NT2/D1 (cell line): ENCODE measurements at regions not wholly inside any gene's neighbourhood (a gene's known extent, or its start where the extent isn't known, plus 50 kb on each side); places are given as distances from the start of the nearest gene placed in this dataset.

Experiments used
- DNase-seq: peaks from one replicate; pipeline ENCODE4 v3.0.0-alpha.2; 2011; ENCODE audit warnings: low read depth, low spot score
- H3K27me3 ChIP-seq: 2 replicates; pipeline ENCODE4 v1.6.0; 2011; ENCODE audit warnings: mild to moderate bottlenecking; ENCODE audit not compliant: insufficient read length, insufficient read depth
- H3K36me3 ChIP-seq: 2 replicates; pipeline ENCODE4 v1.6.1; 2011; ENCODE audit warnings: mild to moderate bottlenecking, low read length, mixed read lengths; ENCODE audit not compliant: insufficient read depth, insufficient read length
- H3K4me1 ChIP-seq: 2 replicates; pipeline ENCODE4 v1.5.1; 2011; ENCODE audit not compliant: insufficient read depth, insufficient read length
- H3K4me3 ChIP-seq: 2 replicates; pipeline ENCODE4 v1.5.1; 2011; ENCODE audit warnings: low read depth; ENCODE audit not compliant: insufficient read length
- H3K9ac ChIP-seq: 2 replicates; pipeline ENCODE4 v1.6.0; 2011; ENCODE audit warnings: low read depth; ENCODE audit not compliant: insufficient read length
- H3K9me3 ChIP-seq: 2 replicates; pipeline ENCODE4 v1.5.1; 2011; ENCODE audit warnings: mild to moderate bottlenecking, low read length; ENCODE audit not compliant: insufficient read depth
- SUZ12 ChIP-seq: IDR thresholded peaks from 2 replicates; pipeline ENCODE4 v1.6.1; 2011; ENCODE audit not compliant: insufficient read length, insufficient read depth; ENCODE audit errors: extremely low read depth
- YY1 ChIP-seq: IDR thresholded peaks from 2 replicates; pipeline ENCODE4 v1.6.1; 2011; ENCODE audit not compliant: insufficient read length, insufficient read depth
- ZNF274 ChIP-seq: IDR thresholded peaks from 2 replicates; pipeline ENCODE4 v1.6.1; 2011; ENCODE audit warnings: mild to moderate bottlenecking, low read depth, low read length

DNA sequence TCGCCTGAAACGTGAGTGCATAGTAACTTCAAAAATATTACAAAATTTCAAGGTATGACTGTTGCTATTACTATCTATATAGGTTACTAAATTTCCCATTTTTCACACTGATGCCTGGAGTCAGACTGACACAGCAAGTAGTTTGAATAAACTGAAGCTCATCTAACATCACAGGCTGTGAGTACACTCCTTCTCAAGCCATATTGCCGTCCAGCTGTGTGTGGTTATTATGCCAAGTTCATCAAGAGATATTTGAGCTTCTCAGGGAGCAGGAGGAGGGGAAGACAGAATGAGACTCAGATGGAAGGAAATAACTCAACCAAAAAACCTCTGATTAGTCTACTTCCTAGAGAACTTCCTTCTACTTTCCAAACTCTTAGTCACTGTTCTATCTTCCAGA, 473.9 kb downstream of the TOX3 start:
- no peak for TF ChIP-seq ZNF274
- TF ChIP-seq YY1: no peak
- no peak for TF ChIP-seq SUZ12
- Histone ChIP-seq H3K27me3 (no peaks in the 10 kb centered on the region), H3K9me3 (no peaks in the 10 kb centered on the region), H3K4me3 (no peak overlapping the region), H3K36me3 (no peaks in the 10 kb centered on the region), H3K4me1 (no peaks in the 10 kb centered on the region), H3K9ac (no peak overlapping the region)
- no peak for DNase-seq

DNA sequence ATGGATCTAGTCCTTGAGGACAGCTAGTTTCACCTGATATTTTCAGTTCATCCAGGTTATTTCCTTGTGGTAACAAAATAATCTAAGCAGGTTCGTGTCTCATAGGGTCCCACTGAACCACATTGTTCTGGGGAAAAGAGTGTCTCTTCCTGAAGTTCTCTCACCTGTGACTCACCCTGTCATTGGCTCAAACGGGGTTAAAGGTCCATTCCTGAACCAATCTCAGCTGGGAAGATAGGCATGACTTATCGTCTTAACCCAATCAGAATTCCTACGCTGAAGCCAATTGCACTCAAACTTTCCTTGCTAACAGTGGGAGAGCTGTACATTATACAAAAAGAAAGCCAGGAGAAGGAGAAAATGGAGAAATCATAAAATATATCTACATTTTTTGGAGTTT, 475.8 kb downstream of the TOX3 start:
- Histone ChIP-seq H3K9me3 (no peaks in the 10 kb centered on the region), H3K27me3 (no peaks in the 10 kb centered on the region), H3K9ac (no peak overlapping the region), H3K36me3 (no peaks in the 10 kb centered on the region), H3K4me3 (no peak overlapping the region), H3K4me1 (no peaks in the 10 kb centered on the region)
- DNase-seq: no peak
- TF ChIP-seq SUZ12: no peak
- no peak for TF ChIP-seq ZNF274
- TF ChIP-seq YY1: no peak

DNA sequence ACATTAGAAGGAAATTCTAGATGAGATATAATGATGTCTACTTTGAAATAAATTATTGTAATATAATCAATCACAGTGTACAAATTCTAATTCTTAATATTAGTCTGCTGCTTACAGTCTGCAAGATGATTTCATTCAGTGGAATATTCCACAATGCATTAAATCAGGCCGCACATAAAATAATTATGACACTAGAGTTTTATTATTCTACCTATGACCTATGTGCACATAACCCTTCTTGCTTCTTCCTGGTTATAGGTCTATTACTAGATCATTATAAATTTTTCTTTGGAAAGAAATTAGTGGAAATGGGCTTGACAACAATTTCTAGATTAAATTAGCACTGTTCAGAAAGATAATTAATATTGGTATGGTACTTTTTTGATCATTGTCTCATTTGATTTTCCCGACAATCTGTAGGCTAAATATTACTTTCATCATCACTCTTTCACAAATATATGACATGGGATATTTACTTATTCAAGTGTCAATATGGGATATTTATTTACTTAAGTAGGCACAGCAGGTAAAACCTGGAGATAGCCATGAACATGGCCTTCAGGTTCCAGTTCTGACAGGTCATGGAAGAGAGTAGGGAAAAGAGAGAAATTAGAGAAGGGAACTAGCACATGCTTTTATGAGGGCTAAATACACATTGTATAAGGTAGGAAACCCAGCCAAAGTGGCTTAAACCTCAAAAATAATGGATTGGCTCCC, 476.4 kb downstream of the TOX3 start:
- no peaks in the 10 kb centered on the region for H3K27me3 ChIP-seq
- DNase-seq: no peak
- TF ChIP-seq SUZ12 (no peak), ZNF274 (no peak), YY1 (no peak)

DNA sequence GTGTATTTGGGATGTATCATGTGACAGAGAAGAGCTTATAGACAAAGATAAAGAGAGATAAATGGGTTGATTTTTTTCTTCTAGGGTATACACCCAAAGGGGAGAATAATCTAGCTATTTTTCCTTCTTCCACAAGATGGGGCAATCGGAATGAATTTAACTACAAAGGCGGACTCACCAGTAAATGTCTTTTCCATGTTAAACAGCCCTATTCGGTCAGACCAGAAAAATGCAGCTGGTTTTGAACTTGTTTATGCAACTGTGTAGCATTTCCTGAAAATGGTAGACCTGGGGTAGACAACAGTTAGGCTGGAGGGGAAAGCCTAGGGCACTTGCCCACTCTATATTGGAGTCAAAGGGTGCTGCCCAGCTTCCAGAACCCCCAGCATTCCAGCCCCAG, 477.1 kb downstream of the TOX3 start:
- H3K27me3 ChIP-seq: no peaks in the 10 kb centered on the region
- DNase-seq: peak; percentile 23
- peaks cover 7% of the 10 kb centered on the region; the same call in 1 of the 2 replicates for H3K9me3 ChIP-seq
- H3K4me1 ChIP-seq: no peaks in the 10 kb centered on the region
- H3K9ac ChIP-seq: no peak overlapping the region
- TF ChIP-seq ZNF274 (no peak), SUZ12 (no peak), YY1 (no peak)
- H3K4me3 ChIP-seq: no peak overlapping the region
- no peaks in the 10 kb centered on the region for H3K36me3 ChIP-seq

More for the DNA sequence above, 476.4 kb downstream of the TOX3 start:
- H3K9me3 ChIP-seq: peaks cover under 1% of the 10 kb centered on the region; the same call in 1 of the 2 replicates
- no peak overlapping the region for H3K4me3 ChIP-seq
- H3K4me1 ChIP-seq: no peaks in the 10 kb centered on the region
- no peaks in the 10 kb centered on the region for H3K36me3 ChIP-seq
- H3K9ac ChIP-seq: no peak overlapping the region

DNA sequence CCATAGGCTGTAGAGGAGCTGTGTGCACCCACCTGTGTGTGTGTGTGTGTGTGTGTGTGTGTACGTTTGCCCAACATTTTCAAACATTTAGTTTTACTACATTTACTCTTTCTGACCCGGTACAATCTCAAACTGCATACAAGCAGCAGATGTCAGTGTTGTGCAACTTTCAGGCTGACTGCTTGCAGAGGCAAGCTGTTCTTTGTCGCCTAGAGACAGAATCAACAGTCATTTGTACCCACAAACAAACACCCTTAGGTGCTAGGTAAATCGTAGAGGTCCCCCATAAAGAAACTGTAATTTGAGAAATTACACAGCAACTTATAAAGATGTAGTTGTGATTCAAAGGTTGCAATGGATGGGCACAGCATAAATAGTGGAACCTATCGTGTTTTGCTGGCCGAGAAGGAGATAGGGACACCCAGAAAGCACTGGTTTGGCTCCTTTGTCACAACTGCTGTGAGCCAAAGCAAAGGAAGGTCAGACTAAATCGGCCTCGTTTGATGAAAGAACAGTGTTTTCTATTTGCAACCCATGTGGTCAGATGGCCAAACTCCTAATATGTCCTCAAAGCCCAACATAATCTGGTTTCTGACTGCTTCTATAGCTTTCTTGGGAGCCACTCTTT, 478.4 kb downstream of the TOX3 start:
- no peaks in the 10 kb centered on the region for H3K36me3 ChIP-seq
- TF ChIP-seq YY1 (no peak), SUZ12 (no peak), ZNF274 (no peak)
- no peak overlapping the region for H3K4me3 ChIP-seq
- H3K9me3 ChIP-seq: peaks cover 11% of the 10 kb centered on the region; the same call in 1 of the 2 replicates
- no peaks in the 10 kb centered on the region for H3K4me1 ChIP-seq
- DNase-seq: peak; percentile 42
- no peaks in the 10 kb centered on the region for H3K27me3 ChIP-seq
- no peak overlapping the region for H3K9ac ChIP-seq

DNA sequence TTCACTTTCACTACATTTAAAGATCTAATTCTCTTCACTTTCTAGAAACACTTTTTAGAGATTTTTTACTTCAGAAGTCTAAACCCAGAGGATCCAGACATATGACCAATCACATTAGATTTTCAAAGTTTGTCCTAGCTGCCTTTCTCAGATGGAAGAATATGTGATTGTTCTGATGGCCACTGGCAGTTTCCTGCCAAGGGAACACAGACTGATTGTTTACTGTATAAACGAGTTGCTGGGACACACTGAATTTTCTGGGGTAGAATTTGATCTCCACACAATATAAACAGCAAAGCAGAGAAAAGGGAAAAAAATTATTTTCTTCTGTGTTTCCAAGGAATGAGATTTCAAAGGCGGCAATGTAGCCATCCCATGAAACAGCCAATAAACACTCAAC, 480.0 kb downstream of the TOX3 start:
- Histone ChIP-seq H3K4me3 (no peak overlapping the region), H3K27me3 (no peaks in the 10 kb centered on the region), H3K9ac (no peak overlapping the region), H3K9me3 (peaks cover 11% of the 10 kb centered on the region; the same call in 1 of the 2 replicates), H3K36me3 (no peaks in the 10 kb centered on the region), H3K4me1 (no peaks in the 10 kb centered on the region)
- no peak for DNase-seq
- TF ChIP-seq ZNF274 (no peak), YY1 (no peak), SUZ12 (no peak)

DNA sequence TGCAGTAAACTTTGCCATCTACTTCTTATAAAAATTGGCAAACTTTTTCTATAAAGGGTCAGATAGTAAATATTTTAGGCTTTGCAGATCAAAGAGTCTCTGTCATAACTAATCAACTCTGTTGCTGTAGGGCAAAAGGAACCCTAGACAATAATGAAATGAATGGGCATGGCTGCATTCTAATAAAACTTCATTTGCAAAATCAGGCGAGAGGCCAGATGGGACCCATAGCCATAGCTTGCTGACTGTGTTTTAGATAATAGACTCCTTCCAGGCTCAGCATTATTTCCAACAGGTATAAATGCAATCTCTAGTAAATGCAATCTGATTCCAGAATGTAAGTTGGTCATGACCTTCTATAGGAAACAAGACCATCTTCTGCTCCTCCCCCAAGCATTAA, 490.7 kb downstream of the TOX3 start:
- Histone ChIP-seq H3K36me3 (no peaks in the 10 kb centered on the region), H3K9ac (no peak overlapping the region), H3K27me3 (no peaks in the 10 kb centered on the region), H3K4me1 (no peaks in the 10 kb centered on the region), H3K9me3 (no peaks in the 10 kb centered on the region), H3K4me3 (no peak overlapping the region)
- DNase-seq: no peak
- TF ChIP-seq YY1: no peak
- TF ChIP-seq ZNF274: no peak
- TF ChIP-seq SUZ12: no peak
